Fibroblast of lung (primary cell): ENCODE measurements at regions not wholly inside any gene's neighbourhood (a gene's known extent, or its start where the extent isn't known, plus 50 kb on each side); places are given as distances from the start of the nearest gene placed in this dataset.

Experiments
- DNase-seq, 2 donors: peaks; one replicate each; pipeline versions ENCODE4 v3.0.0 to v3.0.0-alpha.2; 2010; ENCODE audit warnings: low read depth in 2 of 2
- H2AFZ ChIP-seq: 2 replicates; pipeline ENCODE4 v1.5.1; 2012; ENCODE audit warnings: low read length, control low read depth, inconsistent platforms
- H3K27ac ChIP-seq: 2 replicates; pipeline ENCODE4 v1.5.1; 2011; ENCODE audit warnings: low read length, control low read depth; ENCODE audit not compliant: insufficient read depth
- H3K27me3 ChIP-seq: 2 replicates; pipeline ENCODE4 v1.5.1; 2011; ENCODE audit warnings: mild to moderate bottlenecking, low read length; ENCODE audit not compliant: control insufficient read depth, insufficient read depth
- H3K36me3 ChIP-seq: 2 replicates; pipeline ENCODE4 v1.5.1; 2011; ENCODE audit warnings: low read length; ENCODE audit not compliant: control insufficient read depth, insufficient read depth
- H3K4me1 ChIP-seq: 2 replicates; pipeline ENCODE4 v1.5.1; 2011; ENCODE audit warnings: low read length; ENCODE audit not compliant: control insufficient read depth, insufficient read depth; ENCODE audit errors: extremely low read depth
- H3K4me2 ChIP-seq: 2 replicates; pipeline ENCODE4 v1.5.1; 2011; ENCODE audit warnings: low read length, control low read depth; ENCODE audit not compliant: insufficient read depth; ENCODE audit errors: extremely low read depth
- H3K4me3 ChIP-seq, 4 experiments: fragments of 200-600 bp in 1 of 4; sonication (generic) in 1 of 4; replicated peaks in 1 of 4; 2 replicates each; pipeline ENCODE4 v1.5.1; 2011 to 2016; ENCODE audit warnings: low read length in 4 of 4, low read depth in 3 of 4, mild to moderate bottlenecking in 3 of 4, control low read depth in 2 of 4, inconsistent platforms in 1 of 4, mixed read lengths in 1 of 4; ENCODE audit not compliant: insufficient read depth in 1 of 4; ENCODE audit errors: control extremely low read depth in 1 of 4
- H3K79me2 ChIP-seq: 2 replicates; pipeline ENCODE4 v1.5.1; 2012; ENCODE audit warnings: mild to moderate bottlenecking, low read length, inconsistent platforms; ENCODE audit not compliant: control insufficient read depth, insufficient read depth
- H3K9ac ChIP-seq: 2 replicates; pipeline ENCODE4 v1.5.1; 2011; ENCODE audit warnings: mild to moderate bottlenecking, low read length, control low read depth; ENCODE audit not compliant: insufficient read depth
- H3K9me3 ChIP-seq: 2 replicates; pipeline ENCODE4 v1.5.1; 2012; ENCODE audit warnings: low read depth, low read length; ENCODE audit not compliant: control insufficient read depth, insufficient read depth
- H4K20me1 ChIP-seq: 2 replicates; pipeline ENCODE4 v1.5.1; 2011; ENCODE audit warnings: low read length; ENCODE audit not compliant: control insufficient read depth, insufficient read depth; ENCODE audit errors: extremely low read depth
- EZH2 ChIP-seq: IDR thresholded peaks from 2 replicates; pipeline ENCODE4 v1.5.1; 2012; ENCODE audit warnings: low read length, control low read depth, mild to moderate bottlenecking; ENCODE audit errors: missing control alignments
- TF ChIP-seq, protein P1 (sequence below), 2 donors: IDR thresholded peaks in 1 of 2; conservative IDR thresholded peaks in 1 of 2; 1 replicate in 1 of 2; 2 replicates in 1 of 2; pipeline ENCODE4 v1.5.1; 2011 to 2012; ENCODE audit warnings: low read length in 2 of 2, control low read depth in 1 of 2, inconsistent platforms in 1 of 2, low read depth in 1 of 2, mild to moderate bottlenecking in 1 of 2

DNA sequence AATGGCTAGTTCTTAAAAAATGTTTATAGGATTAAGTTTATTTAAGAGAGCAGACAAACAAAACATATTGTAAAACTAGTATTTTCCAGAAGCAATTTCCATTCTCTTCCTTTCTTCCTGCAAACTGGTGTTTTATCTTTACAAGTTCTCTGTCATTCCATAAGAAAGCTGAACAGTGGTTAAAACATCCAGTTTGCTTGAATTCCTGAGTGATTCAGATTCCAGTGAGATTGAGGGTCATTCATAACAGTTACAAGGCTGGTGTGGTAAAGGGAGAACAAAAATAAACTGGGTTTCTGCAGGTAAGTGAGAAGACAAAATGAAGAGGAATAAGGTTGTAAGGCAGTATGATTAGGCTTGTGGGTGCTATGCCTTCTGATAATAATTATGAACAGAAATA lies 544.8 kb upstream of the DIPK2B start:
- no peak overlapping the region for H3K9ac ChIP-seq
- H4K20me1 ChIP-seq = no peaks in the 10 kb centered on the region
- H3K27ac ChIP-seq = peak overlapping the region; percentile 31
- H3K9me3 ChIP-seq = no peaks in the 10 kb centered on the region
- peak in 1 of 2 donors; percentile 57 for DNase-seq
- no peaks in the 10 kb centered on the region for H3K27me3 ChIP-seq
- no peak overlapping the region for H3K4me3 ChIP-seq
- H3K36me3 ChIP-seq = peaks cover 9% of the 10 kb centered on the region
- peaks cover 38% of the 10 kb centered on the region for H3K79me2 ChIP-seq
- H3K4me2 ChIP-seq = no peak overlapping the region
- no peak overlapping the region for H2AFZ ChIP-seq
- peaks cover 2% of the 10 kb centered on the region for H3K4me1 ChIP-seq
- TF ChIP-seq, protein P1, sequence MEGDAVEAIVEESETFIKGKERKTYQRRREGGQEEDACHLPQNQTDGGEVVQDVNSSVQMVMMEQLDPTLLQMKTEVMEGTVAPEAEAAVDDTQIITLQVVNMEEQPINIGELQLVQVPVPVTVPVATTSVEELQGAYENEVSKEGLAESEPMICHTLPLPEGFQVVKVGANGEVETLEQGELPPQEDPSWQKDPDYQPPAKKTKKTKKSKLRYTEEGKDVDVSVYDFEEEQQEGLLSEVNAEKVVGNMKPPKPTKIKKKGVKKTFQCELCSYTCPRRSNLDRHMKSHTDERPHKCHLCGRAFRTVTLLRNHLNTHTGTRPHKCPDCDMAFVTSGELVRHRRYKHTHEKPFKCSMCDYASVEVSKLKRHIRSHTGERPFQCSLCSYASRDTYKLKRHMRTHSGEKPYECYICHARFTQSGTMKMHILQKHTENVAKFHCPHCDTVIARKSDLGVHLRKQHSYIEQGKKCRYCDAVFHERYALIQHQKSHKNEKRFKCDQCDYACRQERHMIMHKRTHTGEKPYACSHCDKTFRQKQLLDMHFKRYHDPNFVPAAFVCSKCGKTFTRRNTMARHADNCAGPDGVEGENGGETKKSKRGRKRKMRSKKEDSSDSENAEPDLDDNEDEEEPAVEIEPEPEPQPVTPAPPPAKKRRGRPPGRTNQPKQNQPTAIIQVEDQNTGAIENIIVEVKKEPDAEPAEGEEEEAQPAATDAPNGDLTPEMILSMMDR (conservative IDR thresholded peaks at IDR 0.05 in 1 of 2, IDR thresholded peaks at IDR 0.05 in 1 of 2; ENCODE audit: low read depth in 1 of 2, low read length in 2 of 2) = no peak
- TF ChIP-seq EZH2 = no peak

- no peak for TF ChIP-seq EZH2
- TF ChIP-seq, protein P1 (conservative IDR thresholded peaks at IDR 0.05 in 1 of 2, IDR thresholded peaks at IDR 0.05 in 1 of 2; ENCODE audit: low read depth in 1 of 2, low read length in 2 of 2) = no peak
- no peaks in the 10 kb centered on the region for H4K20me1 ChIP-seq
- H3K9ac ChIP-seq = no peak overlapping the region
- no peak overlapping the region for H2AFZ ChIP-seq
- no peak overlapping the region for H3K4me2 ChIP-seq
- H3K36me3 ChIP-seq = peaks cover 9% of the 10 kb centered on the region
- peaks cover 24% of the 10 kb centered on the region for H3K79me2 ChIP-seq
- no peaks in the 10 kb centered on the region for H3K27me3 ChIP-seq
- no peaks in the 10 kb centered on the region for H3K9me3 ChIP-seq
- no peak overlapping the region for H3K4me3 ChIP-seq
- peaks cover 2% of the 10 kb centered on the region for H3K4me1 ChIP-seq
- H3K27ac ChIP-seq = no peak overlapping the region
- no peak for DNase-seq
Observed at GRCh38 chrX:45743906-45744625, 543.4 kb upstream of the DIPK2B start.

- Histone ChIP-seq H3K4me3 (no peak overlapping the region), H3K4me1 (peaks cover 2% of the 10 kb centered on the region), H3K9me3 (no peaks in the 10 kb centered on the region), H3K27ac (peak overlapping the region; percentile 26), H3K36me3 (peaks cover 9% of the 10 kb centered on the region), H3K27me3 (no peaks in the 10 kb centered on the region), H3K79me2 (peaks cover 18% of the 10 kb centered on the region), H3K4me2 (no peak overlapping the region), H3K9ac (no peak overlapping the region), H4K20me1 (no peaks in the 10 kb centered on the region), H2AFZ (no peak overlapping the region)
- peak; percentile 42 to 65 for DNase-seq
- TF ChIP-seq, protein P1 (conservative IDR thresholded peaks at IDR 0.05 in 1 of 2, IDR thresholded peaks at IDR 0.05 in 1 of 2; ENCODE audit: low read depth in 1 of 2, low read length in 2 of 2) = peak; percentile 15 to 16
- no peak for TF ChIP-seq EZH2
Observed at GRCh38 chrX:45743081-45743533, 542.4 kb upstream of the DIPK2B start.
